GM19238 (cell line): ENCODE measurements at regions not wholly inside any gene's neighbourhood (a gene's known extent, or its start where the extent isn't known, plus 50 kb on each side); places are given as distances from the start of the nearest gene placed in this dataset.
"Not testable (repeated sequence)": the region's sequence is repeated elsewhere in the genome, so short reads cannot be mapped to it uniquely, and the experiment has no call there.

Experiments used
- DNase-seq: peaks from one replicate; pipeline ENCODE4 v3.0.0; 2011; ENCODE audit warnings: low spot score; ENCODE audit not compliant: insufficient read length

GRCh38 chr2:95685513-95685912, 93.7 kb downstream of the TRIM43 start:
- no peak for DNase-seq

GRCh38 chr2:95686056-95686825, 94.4 kb downstream of the TRIM43 start:
- DNase-seq, result not testable (repeated sequence)

DNA sequence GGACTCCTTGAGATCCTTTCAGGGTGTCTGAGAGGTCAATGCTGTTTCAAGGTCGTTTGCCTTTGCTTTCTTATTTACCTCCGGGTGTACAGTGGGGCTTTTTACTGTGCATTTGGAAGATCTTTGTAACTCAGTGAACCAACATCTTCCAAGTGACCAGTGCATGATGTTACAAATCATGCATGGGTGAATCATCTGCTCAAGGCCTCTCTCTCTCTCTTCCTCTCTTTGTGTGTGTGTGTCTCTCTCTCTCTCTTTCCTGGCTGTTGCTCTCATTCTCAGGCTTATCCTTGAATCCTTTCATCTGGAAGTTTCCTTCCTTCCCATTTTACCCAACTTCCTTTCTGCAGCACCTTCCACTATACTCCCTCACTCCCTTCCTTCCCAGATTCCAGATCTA, 96.1 kb downstream of the TRIM43 start:
- DNase-seq, result not testable (repeated sequence)

DNA sequence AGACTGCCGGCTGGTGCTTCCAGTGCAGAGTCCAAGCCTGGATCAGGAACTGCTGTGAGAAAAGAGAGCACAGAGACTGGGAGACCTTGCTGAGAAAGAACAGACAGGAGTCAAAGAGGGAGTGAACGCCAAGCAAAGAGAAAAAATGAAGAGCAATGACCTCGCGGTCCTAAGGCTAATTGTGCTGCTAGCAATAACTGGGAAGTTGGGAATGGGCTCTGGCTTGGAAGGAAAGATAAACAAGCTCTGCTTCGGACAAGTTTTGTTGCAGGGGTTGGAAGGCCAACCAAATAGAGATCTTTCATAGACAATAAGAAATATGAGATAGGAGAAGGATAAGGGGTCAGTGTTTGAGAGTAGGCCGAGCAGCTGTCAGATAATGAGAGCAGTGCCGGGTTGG, 99.4 kb downstream of the TRIM43 start:
- not testable (repeated sequence) for DNase-seq

DNA sequence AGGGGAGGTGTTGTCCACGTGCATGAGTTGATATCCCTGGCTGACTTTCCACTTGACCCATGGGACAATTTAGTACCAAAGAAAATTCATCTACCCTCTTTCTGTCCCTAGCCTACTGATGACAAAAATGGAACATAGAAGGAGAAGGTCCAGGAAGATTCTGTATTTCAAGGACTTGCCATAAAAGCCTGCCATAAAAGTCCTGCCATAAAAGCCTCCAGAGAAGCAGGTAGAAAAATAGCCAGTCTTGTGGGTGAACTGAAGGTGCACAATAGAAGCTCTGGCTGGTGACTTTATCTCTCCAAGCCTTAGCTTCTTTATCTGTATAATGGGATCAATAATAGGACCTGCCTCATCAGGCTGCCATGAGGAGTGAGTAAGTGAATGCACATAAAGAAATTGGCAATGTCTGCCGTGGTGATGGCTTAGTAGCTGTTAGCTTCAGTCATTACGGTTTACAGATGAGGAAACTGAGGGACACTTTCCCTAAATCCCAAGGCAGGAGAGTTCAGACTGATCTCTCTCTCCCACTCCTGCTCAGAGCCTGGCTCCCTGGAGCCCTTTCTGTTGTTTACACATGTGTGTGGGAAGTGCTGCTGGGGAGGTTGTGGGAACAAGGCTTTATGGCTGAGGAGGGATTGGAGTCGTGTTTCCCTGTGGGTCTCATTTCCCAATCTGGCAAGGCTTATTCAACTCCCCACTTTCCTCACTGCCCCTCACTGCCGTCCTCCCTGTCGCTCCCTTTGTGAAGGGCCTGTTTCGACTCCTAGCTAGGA, 101.5 kb downstream of the TRIM43 start:
- not testable (repeated sequence) for DNase-seq

GRCh38 chr2:95695613-95696012, 103.8 kb downstream of the TRIM43 start:
- DNase-seq, result no peak

DNA sequence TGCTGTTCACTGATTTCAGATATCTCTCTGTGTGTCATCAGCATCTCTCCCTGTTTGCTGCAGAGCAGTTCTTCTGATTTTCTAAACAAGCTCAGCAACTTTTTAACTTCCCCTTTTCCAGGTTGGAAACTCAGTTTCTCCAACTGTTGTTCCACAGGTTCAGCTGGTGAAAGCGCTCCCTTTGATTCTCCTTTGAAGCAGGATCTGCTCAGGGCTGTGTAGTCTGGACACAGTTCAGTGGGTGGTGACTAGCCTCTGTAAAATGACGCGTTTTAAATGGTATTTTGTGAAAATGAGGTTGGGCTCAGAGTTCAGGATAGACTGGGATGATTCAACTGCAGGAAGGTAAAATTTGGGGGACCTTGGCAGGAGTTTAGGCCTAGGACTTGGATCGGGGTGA, 106.3 kb downstream of the TRIM43 start:
- no peak for DNase-seq

GRCh38 chr2:95699201-95700184, 107.7 kb downstream of the TRIM43 start:
- not testable (repeated sequence) for DNase-seq

DNA sequence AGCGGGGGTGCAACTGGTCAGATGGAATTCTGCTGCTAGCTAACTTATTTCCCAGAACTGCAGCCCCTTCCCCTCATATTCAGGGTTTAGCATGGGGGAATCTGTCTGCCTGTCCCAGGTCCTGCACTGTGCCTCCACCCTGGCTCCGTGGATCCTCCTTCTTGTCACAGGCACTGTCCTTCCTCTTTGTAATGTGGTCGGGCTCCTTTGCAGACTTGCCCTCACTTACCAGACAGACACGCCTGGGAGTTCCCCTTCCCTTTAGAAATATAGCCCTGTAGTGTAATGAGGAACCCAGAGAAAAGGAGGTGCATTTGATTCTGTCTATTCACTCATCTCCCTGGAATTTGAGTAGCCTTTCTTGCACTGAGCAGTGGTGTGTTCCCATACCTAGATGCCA, 108.7 kb downstream of the TRIM43 start:
- no peak for DNase-seq

DNA sequence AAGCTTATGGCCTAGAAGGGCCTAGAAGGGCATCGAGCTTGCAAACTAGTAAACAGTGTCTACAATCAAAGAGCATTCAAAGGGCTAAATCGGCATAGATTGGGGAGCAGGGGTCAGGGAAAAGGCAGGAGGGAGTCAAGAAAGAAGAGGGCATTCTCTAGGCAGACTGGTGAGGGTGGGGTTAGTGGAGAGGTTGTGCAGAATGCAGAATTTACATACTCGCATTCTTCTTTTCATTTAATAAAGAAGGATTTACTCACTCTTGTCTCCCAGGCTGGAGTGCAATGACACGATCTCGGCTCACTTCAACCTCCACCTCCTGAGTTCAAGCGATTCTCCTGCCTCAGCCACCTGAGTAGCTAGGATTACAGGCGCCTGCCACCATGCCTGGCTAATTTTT, 110.7 kb downstream of the TRIM43 start:
- no peak for DNase-seq

GRCh38 chr2:95707161-95707560, 115.4 kb downstream of the TRIM43 start:
- DNase-seq, result not testable (repeated sequence)

DNA sequence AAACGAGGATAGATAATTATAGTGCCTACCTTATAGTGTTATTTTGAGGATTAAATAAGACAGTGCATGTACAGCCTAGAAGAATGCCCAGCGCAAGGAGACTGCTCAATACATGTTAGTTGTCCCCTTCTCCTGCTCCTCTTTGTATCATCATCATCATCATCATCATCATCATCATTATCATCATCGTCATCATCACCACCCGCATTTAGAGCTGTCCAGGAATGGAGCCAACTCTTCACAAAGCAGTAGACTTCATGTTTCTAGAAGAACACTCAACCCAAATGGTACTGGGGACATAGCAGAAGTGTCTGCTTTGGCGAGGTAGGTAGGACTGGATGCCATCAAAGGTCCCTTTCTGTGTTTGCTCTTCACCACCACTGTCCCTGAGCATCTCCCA, 116.0 kb downstream of the TRIM43 start:
- no peak for DNase-seq

DNA sequence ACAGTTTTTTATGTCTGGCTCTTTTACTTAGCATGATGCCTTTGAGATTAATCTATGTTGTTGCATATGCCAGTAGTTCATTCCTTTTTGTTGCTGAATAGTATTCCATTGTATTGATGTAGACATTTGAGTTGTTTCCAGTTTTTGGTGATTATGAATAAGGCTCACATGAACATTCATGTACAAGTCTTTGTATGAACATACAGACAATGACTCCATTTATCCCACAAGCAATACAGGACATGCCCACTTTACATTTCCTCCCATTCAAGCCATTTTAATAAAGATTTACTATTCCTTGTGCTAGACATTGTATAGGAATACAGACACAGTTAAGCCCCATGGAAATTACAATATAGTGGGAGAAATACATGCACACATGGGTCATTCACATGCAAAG, 118.0 kb downstream of the TRIM43 start:
- no peak for DNase-seq

DNA sequence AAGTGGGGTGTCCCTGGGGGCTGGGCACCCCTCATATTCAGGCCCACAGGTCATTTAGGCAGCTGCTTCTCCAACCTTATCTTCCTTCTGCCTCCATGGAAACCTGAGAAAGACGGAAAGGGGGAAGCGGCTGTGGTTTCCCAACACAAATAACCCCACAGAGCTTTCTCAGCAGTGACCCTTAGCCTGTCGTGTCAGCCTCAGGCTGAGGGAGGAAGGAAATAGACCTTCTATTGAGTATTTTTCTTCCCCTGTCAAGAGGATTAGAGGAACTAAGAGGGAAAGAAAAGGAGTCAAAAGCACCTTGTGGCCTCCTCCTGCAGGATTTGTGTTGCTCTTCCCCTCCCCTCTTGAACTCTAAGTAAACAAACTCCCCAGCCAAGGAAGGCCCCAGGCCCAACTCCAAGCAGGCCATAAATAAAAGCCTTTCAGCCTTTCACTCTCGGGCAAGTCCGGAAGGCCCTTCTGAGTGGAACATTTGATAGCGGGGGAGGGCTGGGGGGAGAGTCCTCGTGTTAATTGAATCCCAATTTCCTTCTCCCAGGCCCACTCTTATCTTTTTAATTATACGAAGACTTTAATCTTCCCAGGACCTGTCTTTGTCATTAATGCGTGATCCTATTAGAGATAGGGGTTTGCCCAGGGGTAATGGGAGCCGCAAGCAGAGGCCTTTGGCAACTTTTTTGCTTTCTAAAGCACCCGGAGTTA, 121.8 kb downstream of the TRIM43 start:
- not testable (repeated sequence) for DNase-seq

- DNase-seq, result not testable (repeated sequence)
These were observed 122.6 kb downstream of the TRIM43 start for GRCh38 chr2:95714398-95714797.

DNA sequence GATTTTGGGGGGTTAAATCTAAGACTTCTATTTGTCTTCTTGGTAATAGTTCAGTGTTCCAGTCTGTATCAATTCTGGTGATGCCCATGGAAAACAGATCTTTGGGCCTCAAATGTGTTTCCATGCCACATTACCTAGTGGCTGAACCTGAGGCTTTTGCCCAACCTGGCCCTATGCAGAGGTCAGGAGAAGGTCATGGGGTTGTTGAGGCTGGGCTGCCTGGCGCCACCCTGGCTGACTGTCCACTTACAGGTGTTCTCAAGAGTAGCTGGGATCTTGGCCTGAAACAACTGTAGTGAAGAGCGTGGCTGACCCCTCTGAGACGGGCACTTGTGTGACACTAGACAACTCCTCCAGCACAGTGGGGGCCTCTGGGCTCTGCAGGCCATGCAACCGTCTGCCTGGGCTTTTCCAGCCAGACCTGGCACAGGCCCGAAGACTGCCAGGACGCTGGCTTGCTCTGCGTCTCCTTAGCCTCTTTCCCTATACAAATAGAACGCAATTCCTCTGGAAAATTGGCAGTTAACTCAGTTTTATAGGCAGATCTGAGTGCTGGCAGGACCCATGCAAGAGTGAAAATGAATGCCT, 127.8 kb downstream of the TRIM43 start:
- DNase-seq, result no peak

DNA sequence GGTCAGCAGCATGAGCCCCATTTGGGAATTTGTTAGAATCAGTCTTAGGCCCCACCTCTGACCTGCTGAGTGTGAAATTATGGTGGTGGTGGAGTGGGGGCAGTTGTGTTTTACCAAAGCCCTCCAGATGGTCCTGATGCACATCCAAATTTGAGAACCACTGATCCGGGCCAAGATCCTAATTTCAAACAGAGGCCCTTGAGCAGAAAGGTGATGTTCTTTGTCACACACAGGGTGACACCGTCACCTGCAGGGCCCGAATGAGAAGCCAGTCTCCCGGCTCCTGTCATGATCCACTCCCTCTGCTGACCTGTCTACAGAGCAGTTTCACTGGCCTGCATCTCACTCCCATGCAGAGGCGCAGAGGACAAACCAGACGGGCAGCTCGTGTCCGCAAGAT, 129.9 kb downstream of the TRIM43 start:
- no peak for DNase-seq

GRCh38 chr2:95722131-95722697, 130.4 kb downstream of the TRIM43 start:
- DNase-seq, result no peak

- DNase-seq, result not testable (repeated sequence)
These were observed 131.9 kb downstream of the TRIM43 start for GRCh38 chr2:95723627-95724210.

DNA sequence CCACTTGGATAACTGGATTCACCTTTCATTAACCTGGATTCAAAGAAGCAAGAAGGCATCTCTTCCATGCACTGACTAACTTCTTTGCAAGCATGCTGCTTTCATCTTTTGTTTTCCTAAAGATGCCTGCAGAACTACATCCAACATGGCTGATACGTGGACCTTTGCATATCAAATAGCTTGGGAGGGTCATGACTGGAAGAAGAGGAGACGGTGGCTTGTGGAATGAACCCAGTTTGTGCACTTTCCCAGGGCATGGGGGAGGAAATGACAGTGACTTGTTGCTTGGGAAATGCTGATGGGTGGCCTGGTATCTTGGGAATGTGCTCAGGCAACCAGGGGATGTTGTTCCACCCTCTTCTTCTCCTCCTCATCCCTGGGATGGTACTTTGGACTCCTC, 133.4 kb downstream of the TRIM43 start:
- DNase-seq, result not testable (repeated sequence)
